CD14-positive monocyte (primary cell): ENCODE measurements at regions not wholly inside any gene's neighbourhood (a gene's known extent, or its start where the extent isn't known, plus 50 kb on each side); places are given as distances from the start of the nearest gene placed in this dataset.
"Not testable (repeated sequence)": the region's sequence is repeated elsewhere in the genome, so short reads cannot be mapped to it uniquely, and the experiment has no call there.

Source experiments
- DNase-seq, 3 donors: peaks; one replicate each; pipeline ENCODE4 v3.0.0-alpha.2; 2011 to 2022
- H2AFZ ChIP-seq: 2 replicates; pipeline ENCODE4 v1.6.0; 2012; ENCODE audit warnings: mild to moderate bottlenecking, low read depth, low read length, inconsistent platforms; ENCODE audit not compliant: insufficient read depth, poor library complexity, severe bottlenecking
- H3K27ac ChIP-seq, 2 donors: 1 replicate in 1 of 2; 2 replicates in 1 of 2; pipeline ENCODE4 v1.5.1; 2012 to 2013; ENCODE audit warnings: low read length in 2 of 2, control low read depth in 1 of 2, inconsistent platforms in 1 of 2, low read depth in 1 of 2, mild to moderate bottlenecking in 1 of 2
- H3K27me3 ChIP-seq, 2 donors: one replicate each; pipeline versions ENCODE4 v1.6.0 to v1.6.1; 2011 to 2013; ENCODE audit warnings: low read length in 2 of 2; ENCODE audit not compliant: control insufficient read depth in 2 of 2, insufficient read depth in 2 of 2
- H3K36me3 ChIP-seq, 2 donors: replicated peaks in 1 of 2; 1 replicate in 1 of 2; 2 replicates in 1 of 2; pipeline versions ENCODE4 v1.5.1 to v1.6.1; 2012 to 2013; ENCODE audit warnings: low read length in 2 of 2, control low read depth in 1 of 2, inconsistent platforms in 1 of 2, mild to moderate bottlenecking in 1 of 2; ENCODE audit not compliant: insufficient read depth in 2 of 2, control insufficient read depth in 1 of 2
- H3K4me1 ChIP-seq, 2 donors: 1 replicate in 1 of 2; 2 replicates in 1 of 2; pipeline versions ENCODE4 v1.5.1 to v1.6.1; 2012 to 2013; ENCODE audit warnings: low read length in 2 of 2, control low read depth in 1 of 2, inconsistent platforms in 1 of 2, mild to moderate bottlenecking in 1 of 2, moderate library complexity in 1 of 2; ENCODE audit not compliant: insufficient read depth in 2 of 2, control insufficient read depth in 1 of 2
- H3K4me2 ChIP-seq: replicated peaks from 2 replicates; pipeline ENCODE3; 2012; ENCODE audit warnings: low read length, moderate library complexity, mild to moderate bottlenecking; ENCODE audit not compliant: poor library complexity, severe bottlenecking; ENCODE audit errors: extremely low read depth
- H3K4me3 ChIP-seq, 3 experiments: fragments of 200-600 bp in 1 of 3; sonication (generic) in 1 of 3; replicated peaks in 1 of 3; 1 replicate in 2 of 3; 2 replicates in 1 of 3; pipeline ENCODE4 v1.5.1; 2011 to 2013; ENCODE audit warnings: low read length in 3 of 3, mild to moderate bottlenecking in 3 of 3, control low read depth in 2 of 3, low read depth in 2 of 3, inconsistent platforms in 1 of 3, moderate library complexity in 1 of 3
- H3K79me2 ChIP-seq: 2 replicates; pipeline ENCODE4 v1.6.0; 2012; ENCODE audit warnings: mild to moderate bottlenecking, control low read depth, inconsistent platforms, low read length, moderate library complexity; ENCODE audit not compliant: insufficient read depth
- H3K9ac ChIP-seq: 2 replicates; pipeline ENCODE4 v1.6.0; 2017; ENCODE audit warnings: low read length, mild to moderate bottlenecking; ENCODE audit not compliant: insufficient read depth, poor library complexity, severe bottlenecking
- H3K9me3 ChIP-seq, 2 donors: replicated peaks in 1 of 2; 1 replicate in 1 of 2; 2 replicates in 1 of 2; pipeline versions ENCODE4 v1.5.1 to v1.6.1; 2012 to 2013; ENCODE audit warnings: low read length in 2 of 2, control low read depth in 1 of 2; ENCODE audit not compliant: control insufficient read depth in 1 of 2, insufficient read depth in 1 of 2
- H4K20me1 ChIP-seq: 2 replicates; pipeline ENCODE4 v1.6.0; 2012; ENCODE audit warnings: mild to moderate bottlenecking, low read length, control low read depth, moderate library complexity; ENCODE audit not compliant: insufficient read depth
- H3K27ac Mint-ChIP-seq, 7 donors: one replicate each; pipeline ENCODE4 v1.8.0; 2020; ENCODE audit warnings: mild to moderate bottlenecking in 7 of 7, mixed read lengths in 7 of 7, moderate library complexity in 6 of 7, inconsistent platforms in 2 of 7
- H3K27me3 Mint-ChIP-seq, 3 donors: one replicate each; pipeline ENCODE4 v1.8.0; 2021 to 2022; ENCODE audit warnings: low read depth in 3 of 3, mild to moderate bottlenecking in 3 of 3, mixed read lengths in 3 of 3, moderate library complexity in 3 of 3, inconsistent platforms in 1 of 3
- H3K36me3 Mint-ChIP-seq, 2 donors: one replicate each; pipeline ENCODE4 v1.8.0; 2020; ENCODE audit warnings: mixed read lengths in 2 of 2, inconsistent platforms in 1 of 2, mild to moderate bottlenecking in 1 of 2
- H3K4me1 Mint-ChIP-seq: one replicate; pipeline ENCODE4 v1.8.0; 2020; ENCODE audit warnings: mild to moderate bottlenecking, mixed read lengths
- H3K4me3 Mint-ChIP-seq, 2 donors: one replicate each; pipeline ENCODE4 v1.8.0; 2020; ENCODE audit warnings: mild to moderate bottlenecking in 2 of 2, mixed read lengths in 2 of 2, moderate library complexity in 1 of 2
- H3K9me3 Mint-ChIP-seq, 7 donors: one replicate each; pipeline ENCODE4 v1.8.0; 2020 to 2022; ENCODE audit warnings: mixed read lengths in 7 of 7, mild to moderate bottlenecking in 6 of 7, moderate library complexity in 6 of 7, inconsistent platforms in 2 of 7
- WGBS: methylation state at CpG from one replicate; pipeline ENCODE4 v1.1.5; 2013; ENCODE audit warnings: missing lambda C conversion rate; ENCODE audit not compliant: insufficient coverage; 5-methylcytosine and 5-hydroxymethylcytosine counted together
- intact Hi-C, 2 donors: fragments of 100-400 bp; cut with micrococcal nuclease; formaldehyde crosslinking; loops; one replicate each; pipeline versions ENCODE4 v1.15.0 to v1.15.1; 2023
- TF ChIP-seq, protein P1 (sequence below): fragments of 200-600 bp; IDR thresholded peaks from one replicate; pipeline ENCODE4 v1.8.0; 2022; ENCODE audit warnings: antibody characterized with exemption, mild to moderate bottlenecking

DNA sequence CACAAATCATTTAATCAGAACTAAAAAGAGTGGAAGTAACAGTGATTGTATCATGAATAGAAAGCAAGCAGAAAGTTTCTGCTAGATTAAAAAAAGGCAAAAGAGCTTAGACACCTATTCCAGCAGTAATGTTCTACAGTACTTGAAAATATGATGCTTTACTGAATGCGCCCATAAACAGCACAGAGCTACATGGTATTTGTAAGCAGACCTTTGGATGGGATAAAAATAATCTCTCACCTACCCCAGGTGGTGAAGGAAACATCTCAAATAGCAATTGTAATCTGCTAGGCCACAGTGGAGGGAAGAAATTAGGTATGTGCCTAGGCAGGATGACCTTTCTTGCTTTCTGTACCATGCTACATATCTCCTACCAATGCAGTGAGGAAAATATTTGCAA is 280.9 kb upstream of the PRKX start:
- no CpG with 5 or more reads among the region's 1 CpG for WGBS
- Histone ChIP-seq H3K36me3 (no peaks in the 10 kb centered on the region), H2AFZ (no peak overlapping the region), H3K27me3 (no peaks in the 10 kb centered on the region), H3K4me2 (no peak overlapping the region), H3K4me3 (no peak overlapping the region), H3K27ac (no peak overlapping the region), H3K4me1 (no peaks in the 10 kb centered on the region), H3K9ac (no peak overlapping the region), H3K9me3 (no peaks in the 10 kb centered on the region), H3K79me2 (no peaks in the 10 kb centered on the region), H4K20me1 (no peaks in the 10 kb centered on the region)
- Mint-ChIP-seq H3K4me3 (no peak overlapping the region), H3K4me1 (no peaks in the 10 kb centered on the region), H3K27me3 (no peaks in the 10 kb centered on the region), H3K9me3 (peaks cover 0 to 7% (median 3%) of the 10 kb centered on the region in 7 donors), H3K27ac (no peak overlapping the region), H3K36me3 (no peaks in the 10 kb centered on the region)
- no peak for DNase-seq
- TF ChIP-seq, protein P1, sequence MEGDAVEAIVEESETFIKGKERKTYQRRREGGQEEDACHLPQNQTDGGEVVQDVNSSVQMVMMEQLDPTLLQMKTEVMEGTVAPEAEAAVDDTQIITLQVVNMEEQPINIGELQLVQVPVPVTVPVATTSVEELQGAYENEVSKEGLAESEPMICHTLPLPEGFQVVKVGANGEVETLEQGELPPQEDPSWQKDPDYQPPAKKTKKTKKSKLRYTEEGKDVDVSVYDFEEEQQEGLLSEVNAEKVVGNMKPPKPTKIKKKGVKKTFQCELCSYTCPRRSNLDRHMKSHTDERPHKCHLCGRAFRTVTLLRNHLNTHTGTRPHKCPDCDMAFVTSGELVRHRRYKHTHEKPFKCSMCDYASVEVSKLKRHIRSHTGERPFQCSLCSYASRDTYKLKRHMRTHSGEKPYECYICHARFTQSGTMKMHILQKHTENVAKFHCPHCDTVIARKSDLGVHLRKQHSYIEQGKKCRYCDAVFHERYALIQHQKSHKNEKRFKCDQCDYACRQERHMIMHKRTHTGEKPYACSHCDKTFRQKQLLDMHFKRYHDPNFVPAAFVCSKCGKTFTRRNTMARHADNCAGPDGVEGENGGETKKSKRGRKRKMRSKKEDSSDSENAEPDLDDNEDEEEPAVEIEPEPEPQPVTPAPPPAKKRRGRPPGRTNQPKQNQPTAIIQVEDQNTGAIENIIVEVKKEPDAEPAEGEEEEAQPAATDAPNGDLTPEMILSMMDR = no peak
- intact Hi-C loops = no loop called here

DNA sequence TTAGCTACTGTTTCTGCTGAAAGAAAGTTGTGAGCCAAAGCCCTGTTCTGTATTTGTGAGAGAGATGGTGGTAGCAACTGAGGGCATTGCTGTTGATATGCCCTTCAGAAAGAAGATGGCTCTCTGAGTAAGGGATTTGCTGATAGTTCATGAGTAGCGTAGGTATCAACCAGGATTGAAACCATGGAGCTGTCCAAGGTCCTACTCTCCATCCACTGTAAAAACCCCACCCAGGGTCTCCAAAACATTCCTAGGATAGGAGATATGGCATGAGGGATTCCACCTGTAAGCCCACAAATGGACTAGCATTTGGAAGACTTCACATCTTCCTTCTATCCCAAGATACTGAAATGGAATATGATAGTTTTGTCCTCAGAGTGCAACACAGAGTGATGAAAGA is 277.1 kb upstream of the PRKX start:
- Mint-ChIP-seq H3K27ac (no peak overlapping the region), H3K36me3 (no peaks in the 10 kb centered on the region), H3K4me1 (no peaks in the 10 kb centered on the region), H3K9me3 (peaks cover 0 to 12% (median 3%) of the 10 kb centered on the region in 7 donors), H3K4me3 (no peak overlapping the region), H3K27me3 (no peaks in the 10 kb centered on the region)
- H3K4me1 ChIP-seq = no peaks in the 10 kb centered on the region
- H3K9ac ChIP-seq = no peak overlapping the region
- H4K20me1 ChIP-seq = no peaks in the 10 kb centered on the region
- TF ChIP-seq, protein P1 = no peak
- no peak overlapping the region for H3K4me2 ChIP-seq
- no peak overlapping the region for H3K27ac ChIP-seq
- H3K79me2 ChIP-seq = no peaks in the 10 kb centered on the region
- H3K27me3 ChIP-seq = no peaks in the 10 kb centered on the region
- no peaks in the 10 kb centered on the region for H3K9me3 ChIP-seq
- H3K4me3 ChIP-seq = no peak overlapping the region
- H2AFZ ChIP-seq = no peak overlapping the region
- DNase-seq = no peak
- no peaks in the 10 kb centered on the region for H3K36me3 ChIP-seq
- intact Hi-C loops = no loop called here
- no CpG with 5 or more reads among the region's 1 CpG for WGBS

DNA sequence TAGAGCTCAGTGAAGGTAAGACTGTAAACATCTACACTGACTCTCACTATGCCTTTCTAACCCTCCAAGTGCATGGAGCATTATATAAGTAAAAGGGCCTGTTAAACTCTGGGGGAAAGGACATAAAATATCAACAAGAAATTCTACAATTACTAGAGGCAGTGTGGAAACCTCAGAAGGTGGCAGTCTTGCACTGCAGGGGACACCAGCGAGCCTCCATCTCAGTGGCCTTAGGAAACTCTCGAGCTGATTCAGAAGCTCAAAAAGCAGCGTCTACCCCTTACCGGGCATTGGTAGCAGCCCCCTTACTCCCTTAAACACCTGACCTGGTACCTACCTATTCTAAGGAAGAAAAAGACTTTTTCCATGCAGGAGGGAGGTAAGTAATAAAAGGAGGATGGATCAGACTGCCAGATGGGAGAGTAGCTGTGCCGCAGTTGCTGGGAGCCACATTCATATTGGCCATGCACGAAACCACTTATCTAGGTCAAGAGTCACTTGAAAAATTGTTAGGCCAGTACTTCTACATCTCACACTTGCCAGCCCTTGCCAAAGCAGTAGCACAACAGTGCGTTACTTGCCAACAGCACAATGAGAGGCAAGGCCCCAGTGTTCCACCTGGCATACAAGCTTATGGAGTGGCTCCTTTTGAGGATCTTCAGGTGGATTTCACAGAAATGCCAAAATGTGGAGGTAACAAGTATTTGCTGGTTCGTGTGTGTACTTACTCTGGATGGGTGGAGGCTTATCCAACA is 258.8 kb upstream of the PRKX start:
- H3K4me2 ChIP-seq, H3K4me3 ChIP-seq, H3K36me3 ChIP-seq, intact Hi-C loops, H3K9me3 ChIP-seq, H3K27ac ChIP-seq, H2AFZ ChIP-seq, H3K9me3 Mint-ChIP-seq, H3K4me3 Mint-ChIP-seq, H4K20me1 ChIP-seq, H3K79me2 ChIP-seq, H3K4me1 Mint-ChIP-seq, H3K9ac ChIP-seq, H3K27me3 Mint-ChIP-seq, DNase-seq, H3K4me1 ChIP-seq, H3K27me3 ChIP-seq, H3K27ac Mint-ChIP-seq, H3K36me3 Mint-ChIP-seq: not testable (repeated sequence)
- no CpG with 5 or more reads among the region's 8 CpGs for WGBS
